Fibroblast of skin of left biceps (primary cell): ENCODE measurements at regions not wholly inside any gene's neighbourhood (a gene's known extent, or its start where the extent isn't known, plus 50 kb on each side); places are given as distances from the start of the nearest gene placed in this dataset.

Experiments
- DNase-seq, 2 experiments: peaks; one replicate each; pipeline ENCODE4 v3.0.0-alpha.2; 2013; ENCODE audit warnings: low read depth in 2 of 2

DNA sequence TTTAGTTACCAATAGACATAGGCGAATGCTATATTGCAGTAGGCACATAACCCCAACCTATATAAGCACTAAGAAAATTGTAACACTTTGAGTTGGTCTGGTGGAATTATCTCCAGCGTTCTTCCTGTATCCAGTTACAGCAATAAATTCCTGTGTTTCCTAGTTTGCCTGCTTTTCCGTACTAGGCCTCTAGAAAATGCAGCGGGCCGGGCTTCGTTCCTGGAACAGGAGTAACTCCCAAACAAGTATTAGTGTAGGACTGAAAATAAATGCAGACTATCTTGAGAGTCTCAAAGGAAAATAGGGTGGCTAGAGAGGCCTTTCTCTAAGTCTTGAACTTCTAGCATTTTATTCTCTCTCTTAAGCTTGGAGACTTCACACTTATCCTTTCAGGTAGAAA lies 159.8 kb downstream of the OR13H1 start:
- no peak for DNase-seq

DNA sequence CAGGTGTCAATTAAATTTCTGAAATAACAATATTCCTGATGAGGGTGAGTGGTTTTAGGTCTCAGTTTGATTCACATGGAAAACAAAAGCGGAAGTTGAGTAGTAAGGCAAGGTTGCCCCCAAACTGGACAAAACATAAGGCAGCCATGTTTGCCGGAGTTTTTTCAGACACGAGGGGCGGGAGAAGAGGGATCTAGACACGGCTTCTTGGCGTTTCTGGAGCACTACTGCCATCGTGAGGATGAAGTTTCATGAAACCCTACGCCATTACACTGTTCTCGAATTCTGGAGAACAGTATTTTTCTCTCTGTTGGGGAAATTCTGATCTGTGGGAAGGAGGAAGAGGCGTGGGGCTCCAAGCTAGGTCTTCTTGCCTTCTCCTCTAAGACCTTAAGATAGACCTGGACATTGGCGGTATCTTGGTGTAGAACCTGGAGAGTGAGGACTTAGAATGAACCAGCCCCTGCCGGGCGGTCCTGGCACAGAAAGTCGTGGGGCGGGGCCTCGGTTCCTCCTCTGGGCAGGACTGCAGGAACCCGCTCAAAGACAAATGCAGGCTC lies 160.3 kb downstream of the OR13H1 start:
- no peak for DNase-seq

DNA sequence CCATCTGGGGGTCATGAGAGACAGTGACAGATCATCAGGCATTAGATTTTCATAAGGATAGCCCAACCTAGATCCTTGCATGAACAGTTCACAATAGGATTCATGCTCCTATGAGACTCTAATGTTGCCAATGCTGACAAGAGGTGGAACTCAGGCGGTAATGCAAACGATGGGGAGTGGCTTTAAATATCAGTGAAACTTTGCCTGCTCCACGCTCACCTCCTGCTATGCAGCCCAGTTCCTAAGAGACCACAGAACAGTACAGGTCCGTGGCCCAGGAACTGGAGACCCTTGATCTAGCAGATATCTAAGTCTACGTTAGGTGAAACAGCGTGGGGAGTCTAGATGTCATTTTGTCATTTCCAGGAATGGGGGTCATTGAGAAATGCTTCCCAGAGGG lies 165.7 kb downstream of the OR13H1 start:
- DNase-seq: no peak

DNA sequence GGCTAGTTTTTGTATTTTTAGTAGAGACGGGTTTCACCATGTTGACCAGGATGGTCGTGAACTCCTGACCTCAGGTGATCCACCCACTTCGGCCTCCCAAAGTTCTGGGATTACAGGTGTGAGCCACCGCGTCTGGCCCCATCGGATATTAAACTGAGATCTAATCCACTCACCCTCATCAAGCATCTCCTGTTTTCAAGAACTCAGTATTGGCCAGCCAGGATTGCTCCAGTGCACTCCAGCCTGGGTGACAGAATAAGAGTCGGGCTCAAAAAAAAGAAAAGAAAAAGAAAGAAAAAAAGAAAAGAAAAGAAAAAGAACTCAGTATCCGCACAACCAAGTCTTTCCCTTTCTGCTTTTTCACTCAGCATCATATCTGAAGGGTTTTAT lies 167.6 kb downstream of the OR13H1 start:
- no peak for DNase-seq

DNA sequence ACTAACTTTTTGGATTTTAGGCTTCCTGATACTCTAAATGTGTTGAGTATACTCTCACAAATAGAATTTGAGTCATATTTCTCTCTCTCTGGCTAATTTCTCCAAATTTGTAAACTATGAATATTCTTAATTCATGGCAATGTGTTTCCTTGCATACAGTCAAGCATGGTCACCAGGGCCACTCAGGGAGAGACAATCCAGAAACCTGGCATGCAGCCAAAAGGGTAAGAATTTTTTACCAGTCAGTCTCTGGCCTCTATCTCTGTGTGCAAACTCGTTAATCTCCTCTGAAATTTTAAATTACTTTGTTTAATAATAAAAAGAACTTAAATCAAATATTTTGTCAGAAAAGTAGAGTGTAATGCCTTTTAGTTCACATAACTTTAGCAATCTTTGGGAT lies 179.8 kb downstream of the OR13H1 start:
- DNase-seq: no peak

DNA sequence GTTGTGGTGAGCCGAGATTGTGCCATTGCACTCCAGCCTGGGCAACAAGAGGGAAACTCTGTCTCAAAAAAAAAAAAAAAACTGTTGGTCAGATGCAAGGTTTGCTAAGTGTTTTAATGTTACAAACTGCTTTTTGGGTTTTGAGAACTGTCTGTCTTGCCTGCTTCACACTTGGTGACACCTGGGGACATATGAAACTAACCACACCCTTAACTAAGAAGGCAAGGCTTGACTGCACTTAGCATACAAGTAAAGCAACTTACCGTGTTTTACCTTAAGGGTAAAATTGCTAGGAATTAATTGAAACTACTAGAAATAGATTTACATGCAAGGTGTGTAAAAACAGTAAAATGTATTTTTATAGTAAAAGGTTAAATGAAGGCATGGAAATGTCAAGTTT lies 180.4 kb downstream of the OR13H1 start:
- DNase-seq: no peak

DNA sequence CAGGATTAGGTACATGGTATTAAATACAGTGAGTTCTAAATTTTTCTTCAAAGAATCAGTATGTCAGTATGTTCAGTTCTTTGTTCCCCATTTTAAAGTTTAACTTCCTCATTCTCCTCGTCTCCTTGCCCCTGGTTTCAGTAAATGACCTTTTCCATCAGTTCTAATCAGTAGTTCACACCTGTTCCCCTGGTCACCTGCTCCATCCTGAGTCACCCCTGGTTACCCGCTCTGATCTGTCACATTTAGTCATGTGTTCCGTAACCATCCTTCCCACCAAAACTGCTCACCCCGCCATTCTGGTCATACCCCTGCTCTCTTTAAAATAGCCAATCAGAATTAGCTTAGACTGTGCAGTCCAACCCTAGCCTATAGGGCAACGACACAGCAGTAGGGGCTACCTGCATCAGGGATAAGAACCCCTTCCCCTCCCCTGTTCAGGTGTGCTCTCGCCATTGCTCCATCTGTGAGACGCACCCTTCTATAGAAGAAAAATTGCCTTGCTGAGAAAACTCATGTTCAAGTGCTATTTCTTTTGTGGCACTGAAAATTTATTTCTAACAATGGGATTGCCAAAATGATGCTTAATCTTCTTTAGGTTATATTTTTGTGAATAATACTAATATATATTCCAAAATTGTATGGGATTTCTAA lies 181.3 kb downstream of the OR13H1 start:
- no peak for DNase-seq

DNA sequence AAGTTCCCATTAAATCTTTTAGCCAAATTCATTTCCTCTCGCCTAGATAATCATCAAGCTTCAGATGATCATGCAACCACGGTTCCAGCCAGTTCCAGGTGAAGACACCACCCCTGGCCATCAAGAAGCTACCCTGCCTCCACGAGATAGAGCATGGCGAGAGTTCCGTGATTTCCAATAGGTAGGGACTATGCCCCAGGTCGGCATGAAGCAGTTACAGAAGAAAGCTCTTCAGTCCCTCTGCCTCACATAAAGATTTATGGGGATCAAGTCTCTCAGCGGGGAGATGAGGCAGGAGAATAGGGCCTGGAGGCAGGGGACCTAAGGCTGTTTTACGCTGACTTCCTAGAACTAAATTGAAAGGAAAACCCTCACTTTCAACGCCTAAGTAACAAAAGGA lies 183.9 kb downstream of the OR13H1 start:
- no peak for DNase-seq

DNA sequence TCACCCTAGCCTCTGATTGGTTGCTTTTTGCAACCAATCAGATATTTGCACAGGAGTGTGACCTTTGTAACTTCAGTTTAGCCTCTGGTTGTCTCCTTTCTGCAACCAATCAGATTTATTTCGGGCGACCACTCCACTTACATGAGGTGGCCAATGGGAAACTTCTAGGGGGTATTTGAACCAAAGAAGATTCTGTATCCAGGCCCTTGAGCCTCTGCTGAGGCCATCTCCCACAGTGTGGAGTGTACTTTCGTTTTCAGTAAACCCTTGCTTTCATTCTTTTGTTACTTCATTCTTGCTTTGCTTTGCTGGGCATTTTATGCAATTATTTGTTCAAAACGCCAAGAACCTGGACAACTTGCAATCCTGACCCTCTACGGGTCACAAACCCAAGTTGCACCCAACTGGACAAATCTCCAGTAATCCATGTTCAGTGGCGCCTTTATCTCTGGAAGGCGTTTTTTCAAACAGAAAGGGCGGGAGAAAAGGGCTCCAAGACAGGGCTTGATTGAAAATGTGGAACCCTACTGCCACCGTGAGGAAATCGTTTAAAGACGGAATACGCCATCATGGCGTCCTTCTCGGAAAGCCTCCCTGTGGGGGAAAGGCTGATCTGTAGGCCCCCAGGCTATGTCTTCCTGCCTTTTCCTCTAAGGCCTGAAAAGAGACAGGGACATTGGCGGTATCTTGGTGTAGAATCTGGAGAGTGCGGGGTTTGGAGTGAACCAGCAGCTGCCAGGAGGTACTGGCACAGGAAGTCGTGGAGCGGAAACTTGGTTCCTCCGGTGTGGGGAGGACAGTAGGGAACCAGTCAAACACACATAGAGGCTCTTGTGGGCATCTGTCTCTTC lies 184.6 kb downstream of the OR13H1 start:
- DNase-seq: no peak

DNA sequence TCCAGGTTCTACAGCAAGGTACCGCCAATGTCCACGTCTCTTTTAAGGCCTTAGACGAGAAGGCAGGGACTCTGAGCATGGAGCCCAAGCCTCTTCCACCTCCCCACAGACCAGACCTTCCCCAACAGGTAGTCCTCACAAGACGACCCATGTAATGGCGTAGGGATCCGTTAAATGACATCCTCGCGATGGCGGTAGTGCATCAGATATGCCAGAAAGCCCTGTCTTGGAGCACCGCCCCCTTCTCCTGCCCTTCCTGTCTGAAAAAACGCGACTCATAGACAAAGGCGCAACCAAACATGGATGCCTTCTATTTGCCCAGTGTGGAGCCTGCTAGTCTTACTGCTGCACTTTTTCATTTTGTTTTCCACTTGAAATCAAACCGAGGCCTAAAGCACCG lies 185.4 kb downstream of the OR13H1 start:
- no peak for DNase-seq

DNA sequence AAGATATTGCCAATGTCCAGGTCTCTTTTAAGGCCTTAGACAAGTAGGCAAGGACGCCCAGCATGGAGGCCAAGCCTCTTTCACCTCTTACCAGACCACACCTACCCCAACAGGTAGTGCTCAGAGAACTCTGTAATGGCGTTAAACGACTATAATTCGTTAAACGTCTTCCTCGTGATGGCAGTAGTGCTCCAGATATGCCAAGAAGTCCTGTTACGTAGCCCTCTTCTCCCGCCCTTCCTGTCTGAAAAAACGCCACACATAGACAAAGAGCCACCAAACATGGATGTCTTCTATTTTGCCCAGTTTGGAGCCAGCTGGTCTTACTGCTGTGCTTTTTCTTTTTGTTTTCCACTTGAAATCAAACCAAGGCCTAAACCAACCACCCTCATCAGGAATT lies 190.7 kb downstream of the OR13H1 start:
- DNase-seq: no peak

DNA sequence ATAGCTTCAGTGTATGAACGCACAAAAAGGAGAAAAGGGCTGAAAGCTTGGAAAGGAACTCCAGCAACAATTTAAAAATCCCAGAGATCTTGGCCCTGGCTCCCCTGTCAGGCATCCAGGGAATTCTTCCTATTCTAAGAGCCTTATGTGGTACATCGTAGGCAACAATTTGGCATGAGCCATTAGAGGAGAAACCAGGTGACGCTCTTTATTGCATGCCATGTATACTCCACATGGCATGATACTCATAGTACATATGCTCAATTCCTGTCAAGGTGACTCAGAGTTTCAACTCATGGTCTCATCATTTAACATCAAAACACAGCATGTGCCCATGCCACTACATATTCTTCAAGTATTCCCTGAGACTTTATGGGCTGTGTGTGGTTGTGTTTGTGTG lies 191.3 kb downstream of the OR13H1 start:
- DNase-seq: no peak

DNA sequence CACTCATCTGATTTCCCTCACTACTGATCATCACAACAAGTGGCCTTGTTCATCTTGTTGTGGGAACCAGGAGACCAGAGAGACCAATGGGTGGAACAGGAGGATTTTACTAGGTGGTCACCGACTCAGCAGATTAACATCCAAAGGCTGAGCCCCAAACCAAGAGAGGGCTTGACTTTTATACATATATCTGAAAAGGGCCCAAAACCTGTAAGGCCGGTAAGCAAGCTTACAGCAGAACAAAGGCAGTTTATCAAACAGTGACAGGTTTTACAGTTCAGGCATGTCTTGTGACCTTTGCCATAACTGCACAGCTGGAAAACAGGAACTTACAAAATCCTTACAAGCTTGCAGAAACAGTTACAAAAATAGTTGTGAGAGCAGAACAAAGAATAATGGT lies 195.9 kb downstream of the OR13H1 start:
- DNase-seq: no peak

DNA sequence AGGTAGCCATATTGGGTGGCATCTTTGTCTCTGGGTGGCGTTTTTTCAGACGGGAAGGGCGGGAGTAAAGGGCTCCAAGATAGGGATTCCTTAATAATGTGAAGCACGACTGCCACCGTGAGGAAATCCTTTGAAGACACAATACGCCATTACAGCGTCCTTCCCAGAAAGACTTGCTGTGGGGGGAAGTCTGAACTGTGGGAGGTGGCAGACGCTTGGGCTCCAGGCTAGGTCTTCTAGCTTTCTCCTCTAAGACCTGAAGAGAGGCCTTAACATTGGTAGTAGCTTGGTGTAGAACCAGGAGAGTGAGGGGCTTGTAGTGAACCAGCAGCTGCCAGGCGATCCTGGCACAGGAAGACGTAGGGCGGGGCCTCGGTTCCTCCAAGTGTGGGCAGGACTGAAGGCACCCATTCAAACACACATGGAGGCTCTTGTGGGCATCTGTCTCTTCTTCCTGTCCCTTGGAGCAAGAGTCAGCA lies 197.3 kb downstream of the OR13H1 start:
- DNase-seq: no peak

DNA sequence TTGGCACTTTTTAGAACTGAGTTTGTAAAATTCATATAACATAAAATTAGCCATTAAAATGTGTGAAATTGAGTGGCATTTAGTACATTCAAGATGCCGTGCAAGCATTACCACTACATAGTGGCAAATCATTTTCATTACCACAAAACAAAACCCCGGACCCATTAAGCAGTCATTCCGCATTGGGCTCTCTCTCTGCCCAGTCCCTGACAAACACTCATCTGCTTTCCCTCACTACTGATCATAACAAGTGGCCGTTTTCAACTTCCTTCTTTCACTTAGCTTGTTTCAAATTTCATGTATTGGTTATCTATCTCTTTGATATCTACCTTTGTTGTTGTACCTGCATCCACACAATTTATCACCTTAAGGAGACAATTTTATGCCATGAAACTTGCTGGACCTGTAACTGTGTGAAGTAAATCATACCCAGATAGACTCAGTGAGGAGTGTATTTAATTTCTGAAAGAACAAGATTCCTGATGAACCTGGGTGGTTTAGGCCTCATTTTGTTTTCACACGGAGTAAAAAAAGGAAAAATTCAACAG lies 202.1 kb downstream of the OR13H1 start:
- no peak for DNase-seq

DNA sequence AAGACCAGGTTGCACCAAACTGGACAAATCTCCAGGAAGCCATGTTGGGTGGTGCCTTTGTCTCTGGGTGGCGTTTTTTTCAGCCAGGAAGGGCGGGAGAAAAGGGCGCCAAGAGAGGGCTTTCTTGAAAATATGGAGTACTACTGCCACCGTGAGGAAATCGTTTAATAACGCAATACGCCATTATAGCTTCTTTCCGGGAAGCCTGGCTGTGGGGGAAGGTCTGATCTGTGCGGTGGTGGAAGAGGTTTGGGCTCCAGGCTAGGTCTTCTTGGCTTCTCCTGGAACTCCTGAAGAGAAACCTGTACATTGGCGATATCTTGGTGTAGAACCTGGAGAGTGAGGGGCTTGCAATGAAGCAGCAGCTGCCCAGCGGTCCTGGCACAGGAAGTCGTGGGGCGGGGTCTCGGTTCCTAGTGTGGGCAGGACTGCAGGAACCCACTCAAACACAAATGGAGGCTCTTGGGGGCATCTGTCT lies 202.7 kb downstream of the OR13H1 start:
- no peak for DNase-seq

DNA sequence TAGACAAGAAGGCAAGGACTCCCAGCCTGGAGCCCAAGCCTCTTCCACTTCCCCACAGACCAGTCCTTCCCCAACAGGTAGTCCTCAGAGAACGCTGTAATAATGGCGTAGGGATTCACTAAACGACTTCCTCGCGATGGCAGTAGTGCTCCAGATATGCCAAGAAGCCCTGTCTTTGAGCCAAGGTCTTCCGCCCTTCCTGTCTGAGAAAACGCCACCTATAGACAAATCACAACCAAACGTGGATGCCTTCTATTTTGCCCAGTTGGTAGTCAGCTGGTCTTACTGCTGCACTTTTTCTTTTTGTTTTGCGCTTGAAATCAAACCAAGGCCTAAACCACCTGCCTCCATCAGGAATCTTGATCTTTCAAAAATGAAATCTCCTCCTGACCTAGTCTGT lies 203.3 kb downstream of the OR13H1 start:
- DNase-seq: no peak

DNA sequence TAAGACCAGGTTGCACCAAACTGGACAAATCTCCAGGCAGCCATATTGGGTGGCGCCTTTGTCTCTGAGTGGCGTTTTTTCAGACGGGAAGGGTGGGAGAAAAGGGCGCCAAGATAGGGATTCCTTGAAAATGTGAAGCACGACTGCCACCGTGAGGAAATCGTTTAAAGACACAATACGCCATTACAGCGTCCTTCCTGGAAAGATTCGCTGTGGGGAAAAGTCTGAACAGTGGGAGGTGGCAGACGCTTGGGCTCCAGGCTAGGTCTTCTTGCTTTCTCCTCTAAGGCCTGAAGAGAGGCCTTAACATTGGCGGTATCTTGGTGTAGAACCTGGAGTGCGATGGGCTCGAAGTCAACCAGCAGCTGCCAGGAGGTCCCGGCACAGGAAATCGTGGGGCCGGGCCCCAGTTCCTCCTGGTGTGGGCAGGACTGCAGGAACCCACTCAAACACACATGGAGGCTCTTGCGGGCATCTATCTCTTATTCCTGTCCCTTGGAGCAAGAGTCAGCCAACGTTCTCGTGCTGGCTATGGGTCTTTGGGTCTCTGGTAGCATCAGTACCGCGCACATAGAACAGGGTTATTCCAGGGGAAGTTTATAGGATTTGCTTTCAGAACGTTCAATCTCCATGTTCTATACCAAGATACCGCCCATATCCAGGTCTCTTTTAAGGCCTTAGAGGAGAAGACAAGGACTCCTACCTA lies 208.8 kb downstream of the OR13H1 start:
- no peak for DNase-seq

DNA sequence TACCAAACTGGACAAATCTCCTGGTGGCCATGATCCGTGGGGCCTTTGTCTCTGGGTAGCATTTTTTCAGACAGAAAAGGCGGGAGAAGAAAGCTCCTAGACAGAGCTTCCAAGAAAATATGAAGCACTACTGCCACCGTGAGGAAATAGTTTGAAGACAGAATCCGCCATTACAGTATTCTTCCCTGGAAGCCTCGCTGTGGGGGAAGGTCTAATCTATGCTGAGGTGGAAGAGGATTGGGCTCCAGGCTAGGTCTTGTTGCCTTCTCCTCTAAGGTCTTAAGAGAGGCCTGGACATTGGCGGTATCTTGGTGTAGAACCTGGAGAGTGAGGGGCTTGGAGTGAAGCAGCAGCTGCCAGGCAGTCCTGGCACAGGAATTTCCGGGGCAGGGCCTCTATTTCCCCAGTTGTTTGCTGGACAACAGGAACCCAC lies 218.9 kb downstream of the OR13H1 start:
- DNase-seq: no peak

DNA sequence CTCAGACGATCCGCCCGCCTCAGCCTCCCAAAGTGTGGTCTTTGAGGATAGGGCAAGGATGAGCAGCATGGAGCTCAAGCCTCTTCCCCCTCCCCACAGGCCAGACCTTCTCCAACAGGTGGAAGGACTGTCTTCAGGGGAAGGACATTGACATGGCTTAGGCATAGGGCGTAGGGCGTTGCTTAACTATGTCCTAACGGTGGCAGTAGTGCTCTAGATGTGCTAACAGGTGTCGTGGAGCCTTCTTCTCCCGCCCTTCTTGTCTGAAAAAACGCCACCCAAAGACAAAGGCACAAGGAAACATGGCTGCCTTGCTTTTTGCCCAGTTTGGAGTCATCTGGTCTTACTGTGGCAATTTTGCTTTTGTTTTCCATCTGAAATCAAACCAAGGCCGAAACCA lies 219.8 kb downstream of the OR13H1 start:
- DNase-seq: no peak

DNA sequence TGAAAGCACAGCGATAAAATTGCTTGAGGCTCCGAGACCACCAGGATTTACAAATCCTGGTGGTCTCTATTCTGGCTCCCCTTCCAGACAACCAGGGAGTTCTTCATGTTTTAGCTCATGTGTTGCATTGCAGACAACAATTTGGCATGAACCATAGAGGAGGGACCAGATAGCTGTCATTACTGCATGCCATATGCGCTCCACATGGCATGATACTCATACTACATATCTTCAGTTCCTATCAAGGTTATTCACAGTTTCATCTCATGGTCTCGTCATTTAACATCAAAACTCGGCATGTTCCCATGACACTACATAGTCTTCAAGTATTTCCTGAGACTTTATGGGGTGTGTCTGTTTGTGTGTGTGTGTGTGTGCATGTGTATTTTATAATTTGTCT lies 220.3 kb downstream of the OR13H1 start:
- DNase-seq: no peak
